NT2/D1 (cell line): ENCODE measurements at regions not wholly inside any gene's neighbourhood (a gene's known extent, or its start where the extent isn't known, plus 50 kb on each side); places are given as distances from the start of the nearest gene placed in this dataset.

ENCODE experiments used
- DNase-seq: peaks from one replicate; pipeline ENCODE4 v3.0.0-alpha.2; 2011; ENCODE audit warnings: low read depth, low spot score
- H3K27me3 ChIP-seq: 2 replicates; pipeline ENCODE4 v1.6.0; 2011; ENCODE audit warnings: mild to moderate bottlenecking; ENCODE audit not compliant: insufficient read length, insufficient read depth
- H3K36me3 ChIP-seq: 2 replicates; pipeline ENCODE4 v1.6.1; 2011; ENCODE audit warnings: mild to moderate bottlenecking, low read length, mixed read lengths; ENCODE audit not compliant: insufficient read depth, insufficient read length
- H3K4me1 ChIP-seq: 2 replicates; pipeline ENCODE4 v1.5.1; 2011; ENCODE audit not compliant: insufficient read depth, insufficient read length
- H3K4me3 ChIP-seq: 2 replicates; pipeline ENCODE4 v1.5.1; 2011; ENCODE audit warnings: low read depth; ENCODE audit not compliant: insufficient read length
- H3K9ac ChIP-seq: 2 replicates; pipeline ENCODE4 v1.6.0; 2011; ENCODE audit warnings: low read depth; ENCODE audit not compliant: insufficient read length
- H3K9me3 ChIP-seq: 2 replicates; pipeline ENCODE4 v1.5.1; 2011; ENCODE audit warnings: mild to moderate bottlenecking, low read length; ENCODE audit not compliant: insufficient read depth
- SUZ12 ChIP-seq: IDR thresholded peaks from 2 replicates; pipeline ENCODE4 v1.6.1; 2011; ENCODE audit not compliant: insufficient read length, insufficient read depth; ENCODE audit errors: extremely low read depth
- YY1 ChIP-seq: IDR thresholded peaks from 2 replicates; pipeline ENCODE4 v1.6.1; 2011; ENCODE audit not compliant: insufficient read length, insufficient read depth
- ZNF274 ChIP-seq: IDR thresholded peaks from 2 replicates; pipeline ENCODE4 v1.6.1; 2011; ENCODE audit warnings: mild to moderate bottlenecking, low read depth, low read length

GRCh38 chr2:24439971-24440340 is 51.1 kb upstream of the NCOA1 start:
- no peaks in the 10 kb centered on the region for H3K27me3 ChIP-seq
- TF ChIP-seq ZNF274 (no peak), YY1 (no peak), SUZ12 (no peak)
- no peak overlapping the region for H3K9ac ChIP-seq
- H3K4me3 ChIP-seq = no peak overlapping the region
- no peaks in the 10 kb centered on the region for H3K36me3 ChIP-seq
- no peaks in the 10 kb centered on the region for H3K4me1 ChIP-seq
- H3K9me3 ChIP-seq = no peaks in the 10 kb centered on the region
- DNase-seq = no peak

GRCh38 chr2:24439280-24439970 is 51.6 kb upstream of the NCOA1 start:
- no peak overlapping the region for H3K4me3 ChIP-seq
- H3K9ac ChIP-seq = no peak overlapping the region
- DNase-seq = no peak
- no peak for TF ChIP-seq YY1
- no peak for TF ChIP-seq SUZ12
- no peak for TF ChIP-seq ZNF274
- H3K9me3 ChIP-seq = no peaks in the 10 kb centered on the region
- H3K4me1 ChIP-seq = no peaks in the 10 kb centered on the region
- H3K27me3 ChIP-seq = no peaks in the 10 kb centered on the region
- H3K36me3 ChIP-seq = no peaks in the 10 kb centered on the region

DNA sequence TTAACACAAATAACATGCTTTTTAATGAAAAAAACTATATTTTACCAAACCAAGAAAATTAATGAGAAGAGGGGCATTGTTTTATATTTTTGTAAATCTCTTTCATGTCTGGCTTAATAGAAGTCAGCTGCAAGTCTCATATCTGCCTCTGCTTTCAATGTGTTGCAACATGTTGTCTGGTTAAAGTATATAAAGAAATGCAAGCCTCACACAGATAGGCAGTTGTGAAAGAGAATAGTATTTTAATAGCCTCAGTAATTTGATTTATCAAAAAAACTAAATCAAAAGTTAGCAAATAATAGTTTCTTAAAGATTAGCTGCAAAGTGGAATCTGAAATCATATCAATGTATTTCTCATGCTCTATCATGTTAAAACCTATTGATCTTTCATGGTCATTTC is 52.9 kb upstream of the NCOA1 start:
- no peak overlapping the region for H3K9ac ChIP-seq
- TF ChIP-seq YY1 = no peak
- no peak for TF ChIP-seq ZNF274
- TF ChIP-seq SUZ12 = no peak
- no peaks in the 10 kb centered on the region for H3K9me3 ChIP-seq
- no peak overlapping the region for H3K4me3 ChIP-seq
- H3K27me3 ChIP-seq = no peaks in the 10 kb centered on the region
- DNase-seq = no peak
- H3K4me1 ChIP-seq = no peaks in the 10 kb centered on the region
- no peaks in the 10 kb centered on the region for H3K36me3 ChIP-seq

- TF ChIP-seq SUZ12 = no peak
- no peak for TF ChIP-seq ZNF274
- TF ChIP-seq YY1 = no peak
- H3K4me1 ChIP-seq = no peaks in the 10 kb centered on the region
- H3K9ac ChIP-seq = no peak overlapping the region
- H3K4me3 ChIP-seq = no peak overlapping the region
- no peak for DNase-seq
- H3K27me3 ChIP-seq = no peaks in the 10 kb centered on the region
- H3K9me3 ChIP-seq = no peaks in the 10 kb centered on the region
- no peaks in the 10 kb centered on the region for H3K36me3 ChIP-seq
Measured at GRCh38 chr2:24435391-24436316, 55.4 kb upstream of the NCOA1 start.

GRCh38 chr2:24434541-24434940 is 56.5 kb upstream of the NCOA1 start:
- no peaks in the 10 kb centered on the region for H3K4me1 ChIP-seq
- no peak overlapping the region for H3K9ac ChIP-seq
- H3K4me3 ChIP-seq = no peak overlapping the region
- no peaks in the 10 kb centered on the region for H3K9me3 ChIP-seq
- DNase-seq = no peak
- TF ChIP-seq SUZ12 (no peak), ZNF274 (no peak), YY1 (no peak)
- H3K36me3 ChIP-seq = no peaks in the 10 kb centered on the region
- no peaks in the 10 kb centered on the region for H3K27me3 ChIP-seq

- H3K4me1 ChIP-seq = no peaks in the 10 kb centered on the region
- TF ChIP-seq SUZ12 (no peak), YY1 (no peak), ZNF274 (no peak)
- H3K36me3 ChIP-seq = no peaks in the 10 kb centered on the region
- H3K27me3 ChIP-seq = no peaks in the 10 kb centered on the region
- no peak for DNase-seq
- H3K4me3 ChIP-seq = no peak overlapping the region
- no peaks in the 10 kb centered on the region for H3K9me3 ChIP-seq
- no peak overlapping the region for H3K9ac ChIP-seq
Measured at GRCh38 chr2:24432735-24433134, 58.3 kb upstream of the NCOA1 start.

GRCh38 chr2:24432121-24432520 is 58.9 kb upstream of the NCOA1 start:
- TF ChIP-seq YY1 = no peak
- no peak for TF ChIP-seq ZNF274
- no peak for TF ChIP-seq SUZ12
- no peaks in the 10 kb centered on the region for H3K9me3 ChIP-seq
- no peaks in the 10 kb centered on the region for H3K27me3 ChIP-seq
- H3K4me3 ChIP-seq = no peak overlapping the region
- no peaks in the 10 kb centered on the region for H3K36me3 ChIP-seq
- H3K4me1 ChIP-seq = no peaks in the 10 kb centered on the region
- no peak for DNase-seq
- H3K9ac ChIP-seq = no peak overlapping the region
